OCI-M2 (cell line): ENCODE measurements at regions not wholly inside any gene's neighbourhood (a gene's known extent, or its start where the extent isn't known, plus 50 kb on each side); places are given as distances from the start of the nearest gene placed in this dataset.
"Not testable (repeated sequence)": the region's sequence is repeated elsewhere in the genome, so short reads cannot be mapped to it uniquely, and the experiment has no call there.

Source experiments
- DNase-seq: peaks from one replicate; lab custom pipeline; 2025; ENCODE audit not compliant: unreplicated experiment; lab: John Stamatoyannopoulos, UW

DNA sequence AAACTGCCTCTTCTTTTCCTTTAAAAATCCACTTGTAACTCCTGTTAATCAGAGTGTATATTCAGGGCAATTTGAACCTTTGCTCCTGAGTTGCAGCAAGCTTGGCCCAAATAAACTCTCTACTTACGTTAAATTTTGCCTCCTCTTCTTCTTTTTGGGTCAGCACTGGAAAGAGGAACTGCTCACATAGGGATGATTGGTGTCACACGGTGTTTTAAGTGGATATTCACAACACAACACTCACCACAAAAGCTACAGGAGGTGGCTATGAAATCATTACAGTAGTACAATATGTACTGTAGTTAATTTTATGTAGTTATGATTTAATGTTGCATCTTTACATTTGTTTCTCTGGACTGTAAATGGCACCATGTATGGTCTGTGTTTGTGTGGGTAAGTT, 96.8 kb upstream of the DOCK9 start:
- DNase-seq: no peak

- DNase-seq: no peak
These were observed 97.7 kb upstream of the DOCK9 start for GRCh38 chr13:99075268-99076191.

DNA sequence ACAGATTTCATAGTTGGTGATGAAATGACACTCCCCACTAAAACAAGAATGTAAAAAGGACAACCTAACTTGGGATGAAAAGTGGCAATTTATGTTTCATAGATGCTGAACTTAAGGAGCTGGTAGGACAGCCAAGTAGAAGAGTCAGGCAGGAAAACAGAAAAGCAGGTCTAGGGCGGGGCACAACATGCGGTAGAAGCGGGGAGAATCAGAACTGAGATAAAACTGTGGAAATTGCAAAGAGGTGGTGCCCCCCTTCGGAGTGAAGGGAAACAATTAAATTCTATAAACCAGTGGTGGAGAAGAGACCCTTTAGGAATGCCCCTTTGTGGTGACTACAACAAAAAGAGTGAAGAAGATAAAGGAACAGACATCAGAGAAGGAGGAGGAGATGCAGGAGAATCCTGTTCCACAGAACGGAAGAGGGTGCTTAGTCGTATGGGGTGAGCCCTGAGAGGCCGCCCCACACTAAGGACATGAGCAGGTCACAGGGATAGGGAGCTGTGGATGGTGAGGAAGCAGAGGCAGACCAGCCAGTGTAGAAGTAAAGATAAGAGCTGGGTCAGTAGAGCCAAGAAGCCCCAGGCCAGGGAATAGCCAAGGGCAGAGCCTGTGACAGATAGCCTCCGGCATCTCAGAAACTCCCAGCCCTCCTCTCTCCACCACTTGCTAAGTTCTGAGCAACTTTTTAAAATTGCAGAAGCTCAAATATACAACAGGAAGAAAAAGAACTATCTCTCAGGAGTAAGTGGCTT, 100.3 kb upstream of the DOCK9 start:
- no peak for DNase-seq

GRCh38 chr13:99080131-99080530, 102.3 kb upstream of the DOCK9 start:
- no peak for DNase-seq

DNA sequence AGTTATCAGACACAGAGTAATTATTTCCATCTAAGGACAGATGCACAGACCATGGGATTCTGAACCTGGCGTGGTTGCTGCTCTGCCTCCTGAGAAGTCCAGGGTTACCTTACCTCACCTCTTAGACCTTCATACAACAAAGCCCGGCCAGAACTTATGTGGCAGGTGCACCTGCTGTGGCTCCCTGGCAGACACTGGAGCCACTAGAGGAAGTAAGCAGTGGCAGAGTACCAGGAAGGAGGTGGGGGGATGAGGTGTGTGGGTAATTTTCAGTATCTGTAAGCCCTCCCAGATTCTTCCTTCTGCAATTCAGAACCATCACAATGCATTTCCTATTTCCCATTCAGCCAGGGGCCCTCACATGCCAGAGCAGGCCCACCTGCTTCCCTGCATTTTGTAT, 106.1 kb upstream of the DOCK9 start:
- DNase-seq: no peak

GRCh38 chr13:99085139-99085807, 107.4 kb upstream of the DOCK9 start:
- DNase-seq: no peak

DNA sequence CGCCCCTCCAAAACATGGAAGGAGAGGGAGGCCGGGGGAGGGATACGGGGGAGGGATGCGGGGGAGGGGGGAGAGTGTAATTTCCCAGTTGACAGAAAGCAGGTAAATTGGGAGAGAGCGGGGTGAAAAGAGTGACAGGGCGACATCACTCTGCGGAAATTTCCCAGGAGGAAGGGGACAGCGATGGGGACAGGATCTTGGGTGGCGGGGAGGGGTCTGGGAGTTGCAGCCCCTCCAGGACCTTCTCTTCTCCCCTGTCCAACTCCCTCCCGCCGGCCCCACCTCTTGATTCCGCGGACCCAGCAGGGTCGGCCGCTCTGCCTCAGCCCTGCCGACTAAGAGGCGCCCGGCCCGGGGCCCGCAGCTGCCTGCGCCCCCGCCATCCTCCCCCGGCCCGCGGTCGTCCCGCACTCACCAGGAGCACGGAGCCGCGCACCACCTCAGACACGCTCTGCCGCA, 108.0 kb upstream of the DOCK9 start:
- DNase-seq: no peak

DNA sequence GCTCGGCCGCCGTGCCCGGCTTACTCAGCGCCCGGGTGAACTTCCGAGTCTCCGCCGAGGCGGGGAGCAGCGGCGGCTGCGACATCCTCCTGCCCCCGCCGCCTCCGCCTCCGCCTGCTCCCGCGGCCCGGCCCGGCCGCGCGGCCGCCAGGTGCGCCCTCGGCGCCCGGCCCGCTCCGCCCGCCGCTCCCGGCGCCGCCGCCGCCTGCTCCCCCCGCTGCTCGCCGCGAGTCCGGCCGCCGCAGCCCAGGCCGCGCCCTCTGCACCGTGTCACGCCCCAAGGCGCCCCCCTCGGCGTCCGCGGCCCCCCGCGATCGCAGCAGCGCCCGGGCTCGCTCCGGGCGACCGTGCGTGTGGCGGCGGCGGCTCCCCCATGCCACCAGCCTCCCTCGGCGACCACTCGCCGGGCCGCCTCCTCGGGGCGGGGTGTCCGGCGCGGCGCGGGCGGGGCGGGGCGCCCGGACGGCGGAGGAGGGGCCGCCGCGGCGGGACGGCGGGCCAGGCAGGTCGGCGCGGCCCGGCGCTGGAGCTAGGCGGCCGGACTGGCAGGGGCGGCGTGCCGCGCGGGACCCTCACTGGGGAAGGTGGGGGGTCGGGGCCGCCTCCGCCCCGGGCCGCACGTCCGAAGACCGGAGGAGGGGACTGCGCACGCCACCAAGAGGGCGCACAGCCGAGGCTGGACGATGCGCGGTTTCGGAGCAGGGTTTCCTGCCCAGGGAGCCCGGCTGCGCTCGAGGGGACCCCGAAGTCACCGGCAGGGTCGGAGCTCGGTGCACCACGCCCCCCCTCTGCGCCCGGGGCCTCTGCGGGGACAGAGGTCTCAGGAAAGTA, 108.6 kb upstream of the DOCK9 start:
- DNase-seq: no peak

DNA sequence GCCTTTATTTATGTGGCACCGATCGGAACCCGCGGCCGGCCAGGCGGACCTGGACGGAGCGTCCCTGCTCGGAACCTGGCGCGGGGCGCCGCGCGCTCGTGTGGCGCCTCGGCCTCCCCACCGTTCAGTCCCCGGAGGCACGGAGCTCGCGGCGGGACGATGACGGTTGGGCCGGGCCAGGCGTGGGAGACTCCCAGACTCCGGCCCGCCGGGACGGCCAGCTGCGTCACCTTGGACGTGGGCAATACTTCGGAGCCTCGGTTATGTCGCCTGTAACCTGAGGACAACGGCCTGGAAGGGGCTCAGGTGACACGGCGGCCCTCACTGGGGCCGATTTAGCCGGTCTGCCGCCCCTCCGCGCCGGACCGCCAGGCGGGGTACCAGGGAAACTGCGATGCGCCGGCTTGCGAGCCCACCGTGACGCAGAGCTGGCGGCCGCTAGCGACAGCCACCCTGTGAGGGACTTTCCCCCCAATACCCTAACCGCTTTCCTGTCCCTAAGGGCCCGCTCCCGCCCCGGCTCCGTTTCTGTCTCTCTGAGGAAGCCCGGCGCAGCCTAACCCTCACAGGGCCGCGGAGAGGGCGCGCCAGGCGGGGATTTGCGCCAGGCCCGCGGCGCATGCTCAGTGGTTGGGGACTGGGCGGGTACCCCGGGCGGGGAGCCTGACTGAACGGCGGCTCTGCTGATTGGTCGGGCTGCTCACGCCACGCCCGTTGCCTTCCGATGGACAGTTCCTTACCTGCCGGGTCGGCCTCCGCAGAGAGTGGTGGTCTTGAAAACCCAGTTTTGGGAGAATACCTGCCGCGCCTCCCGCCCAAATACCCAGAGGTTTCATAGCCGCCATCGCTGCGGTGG, 109.5 kb upstream of the DOCK9 start:
- no peak for DNase-seq

- DNase-seq: no peak
These were observed 110.2 kb upstream of the DOCK9 start for GRCh38 chr13:99087954-99088491.

DNA sequence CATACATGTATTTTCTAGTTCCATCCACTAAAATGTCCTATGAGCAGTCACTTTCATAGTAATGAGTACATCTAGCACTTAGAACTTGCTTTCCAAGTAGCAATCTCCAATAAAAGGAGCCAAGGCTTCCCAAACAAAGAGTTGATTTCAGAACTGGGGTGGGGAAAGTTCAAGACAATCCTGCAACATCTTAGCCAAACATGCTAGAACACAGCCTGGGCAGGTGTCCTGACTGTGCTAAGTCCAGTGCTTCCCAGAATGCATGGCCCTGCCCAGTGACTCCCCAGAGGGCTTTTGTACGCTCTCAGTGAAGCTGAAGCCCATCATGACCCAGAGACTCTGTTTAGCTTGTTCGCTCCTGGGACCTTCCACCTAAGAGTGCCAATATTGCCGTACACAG, 106.7 kb upstream of the UBAC2 start:
- no peak for DNase-seq

DNA sequence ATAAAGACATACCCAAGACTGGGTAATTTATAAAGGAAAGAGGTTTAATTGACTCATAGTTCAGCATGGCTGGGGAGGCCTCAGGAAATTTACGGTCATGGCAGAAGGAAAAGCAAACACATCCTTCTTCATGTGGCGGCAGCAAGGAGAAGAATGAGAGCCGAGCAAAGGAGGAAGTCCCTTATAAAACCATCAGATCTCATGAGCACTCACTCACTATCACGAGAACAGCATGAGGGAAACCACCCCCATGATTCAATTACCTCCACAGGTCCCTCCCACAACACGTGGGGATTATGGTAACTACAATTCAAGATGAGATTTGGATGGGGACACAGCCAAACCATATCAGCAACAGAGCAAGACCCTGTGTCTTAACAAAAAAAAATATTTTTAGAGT, 98.8 kb upstream of the UBAC2 start:
- DNase-seq: not testable (repeated sequence)

DNA sequence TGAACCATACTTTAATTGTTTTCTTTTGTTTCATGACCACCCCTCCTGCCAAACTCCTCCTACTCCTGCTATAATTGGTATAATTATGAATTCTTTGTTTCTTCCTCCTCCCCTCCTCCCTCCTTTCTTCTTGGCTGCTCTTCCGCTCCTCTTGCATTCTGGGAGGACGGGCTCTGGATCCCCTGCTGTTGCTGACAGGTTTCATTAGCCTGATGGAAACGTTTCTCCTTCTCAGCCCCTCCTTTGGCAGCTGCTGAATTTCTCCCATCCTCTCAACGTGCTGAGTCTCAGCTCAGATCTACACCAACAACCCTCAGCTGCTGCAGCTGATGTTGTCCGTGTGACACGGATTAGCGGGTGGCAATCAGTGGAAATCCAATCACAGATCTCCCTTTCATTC, 97.1 kb upstream of the UBAC2 start:
- no peak for DNase-seq

GRCh38 chr13:99104396-99104795, 96.3 kb upstream of the UBAC2 start:
- DNase-seq: no peak

GRCh38 chr13:99105160-99105559, 95.5 kb upstream of the UBAC2 start:
- no peak for DNase-seq

DNA sequence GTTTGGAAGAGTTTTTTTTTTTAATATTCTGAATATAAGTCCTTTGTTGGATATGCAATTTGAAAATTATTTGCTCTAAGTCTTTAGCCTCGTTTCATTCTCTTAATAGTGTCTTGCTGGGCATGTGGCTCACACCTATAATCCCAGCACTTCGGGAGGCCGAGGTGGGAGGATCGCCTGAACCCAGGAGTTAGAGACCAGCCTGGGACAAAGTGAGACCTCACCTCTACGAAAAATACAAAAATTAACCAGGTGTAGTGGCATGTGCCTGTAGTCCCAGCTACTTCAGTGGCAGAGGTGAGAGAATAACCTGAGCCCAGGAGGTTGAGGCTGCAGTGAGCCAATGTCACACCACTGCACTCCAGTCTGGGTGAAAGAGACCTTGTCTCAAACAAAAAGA, 87.3 kb upstream of the UBAC2 start:
- no peak for DNase-seq

DNA sequence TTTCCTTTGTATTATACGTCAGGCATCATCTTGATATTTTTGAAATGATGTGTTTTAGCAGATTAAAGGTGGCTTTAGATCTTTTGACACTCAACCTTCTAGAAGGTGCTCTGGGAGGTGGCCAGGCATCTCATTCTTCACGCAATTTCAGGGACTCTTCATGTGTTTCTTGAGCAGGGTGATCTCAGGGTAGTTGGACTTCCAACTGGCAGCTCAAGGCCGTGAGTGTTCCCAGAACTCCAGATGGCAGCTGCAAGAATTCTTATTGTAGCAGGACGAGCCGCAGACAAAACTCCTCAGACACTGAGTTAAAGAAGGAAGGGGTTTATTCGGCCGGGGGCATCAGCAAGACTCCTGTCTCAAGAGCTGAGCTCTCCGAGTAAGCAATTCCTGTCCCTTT, 82.5 kb upstream of the UBAC2 start:
- DNase-seq: no peak

GRCh38 chr13:99119656-99120055, 81.0 kb upstream of the UBAC2 start:
- no peak for DNase-seq

DNA sequence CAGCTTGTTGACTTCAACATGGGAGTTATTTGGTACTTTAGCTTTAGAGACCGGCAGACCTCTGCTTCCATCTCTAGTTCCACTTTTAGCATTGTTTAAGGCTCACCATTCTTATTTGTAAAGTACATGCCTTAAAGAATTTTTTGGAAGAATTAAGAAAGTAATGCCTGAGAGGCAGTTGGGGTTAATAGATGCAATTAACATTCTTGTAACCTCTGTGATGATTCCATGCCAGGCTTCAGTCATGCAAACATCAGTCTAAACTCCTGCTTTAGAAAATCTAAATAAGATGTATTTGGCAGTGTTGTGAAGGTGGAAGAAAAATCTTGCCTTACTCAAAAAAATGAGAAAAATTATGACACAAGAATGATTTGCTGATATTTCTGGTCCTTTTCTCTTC, 79.9 kb upstream of the UBAC2 start:
- no peak for DNase-seq

DNA sequence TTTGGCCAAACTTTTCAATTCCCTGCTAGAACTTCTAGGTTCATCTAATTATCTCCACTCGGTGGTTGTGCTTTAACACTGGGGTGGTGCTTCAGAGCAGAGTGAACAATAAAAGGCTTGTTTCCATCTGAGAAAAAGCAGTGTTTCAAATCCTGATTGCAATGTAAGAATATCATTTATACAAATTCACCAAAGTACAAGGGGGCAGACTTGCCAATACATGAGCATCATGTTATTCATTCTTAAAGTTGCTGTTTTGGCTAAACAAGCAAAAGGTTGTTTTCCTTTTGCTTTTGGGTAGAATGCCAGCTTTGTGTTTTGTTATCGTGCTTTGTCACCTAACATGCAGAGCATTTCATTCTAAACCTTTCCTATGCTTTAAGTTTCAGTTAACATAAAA, 78.5 kb upstream of the UBAC2 start:
- DNase-seq: no peak
